ENCODE measurements at regions not wholly inside any gene's neighbourhood (a gene's known extent, or its start where the extent isn't known, plus 50 kb on each side); places are given as distances from the start of the nearest gene placed in this dataset.

GRCh38 chr2:156765450-156765849, 329.3 kb downstream of the GPD2 start:
- TF ChIP-seq CTCF (IDR thresholded peaks at IDR 0.05), result no peak
- TF ChIP-seq POLR2A (IDR thresholded peaks at IDR 0.05), result no peak

Measured in heart left ventricle (tissue), 13 donors.